GM10248 (cell line): ENCODE measurements at regions not wholly inside any gene's neighbourhood (a gene's known extent, or its start where the extent isn't known, plus 50 kb on each side); places are given as distances from the start of the nearest gene placed in this dataset.

Experiments used
- CTCF ChIA-PET: fragments of 300-600 bp; sonication (Branson Sonifier 250); formaldehyde crosslinking; extraction: SDS; loops from one replicate; lab custom pipeline; 2021; ENCODE audit warnings: antibody characterized with exemption; lab: Yijun Ruan, JAX
- POLR2A ChIA-PET: fragments of 350-650 bp; sonication (Branson Sonifier 250); formaldehyde crosslinking; extraction: SDS; loops from one replicate; lab custom pipeline; 2020; ENCODE audit warnings: antibody characterized with exemption; lab: Yijun Ruan, JAX
- DNase-seq: peaks from one replicate; pipeline ENCODE4 v3.0.0; 2012; ENCODE audit errors: extremely low spot score
- TF ChIP-seq, protein P1 (sequence below): IDR thresholded peaks from 2 replicates; pipeline ENCODE4 v1.5.1; 2012; ENCODE audit warnings: mild to moderate bottlenecking, low read depth; ENCODE audit errors: extremely low read depth, missing control alignments, control extremely low read depth

DNA sequence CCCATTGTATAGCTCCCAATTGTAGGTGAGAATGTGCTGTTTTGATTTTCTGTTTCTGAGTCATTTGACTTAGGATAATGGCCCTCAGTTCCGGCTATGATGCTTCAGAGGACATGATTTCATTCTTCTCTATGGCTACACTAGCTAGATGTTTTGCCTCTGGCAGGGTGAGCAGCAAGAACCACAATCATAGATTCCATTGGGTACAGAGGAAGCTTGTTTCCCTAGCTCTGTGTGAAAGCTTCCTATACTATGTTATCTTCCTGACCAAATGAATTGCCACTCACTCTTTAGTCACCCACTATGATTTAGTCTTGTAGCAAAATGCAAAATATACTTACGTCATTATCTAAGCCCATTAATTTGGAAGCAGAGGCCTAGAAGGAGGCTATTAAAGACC, 616.3 kb downstream of the PLA2G4A start:
- TF ChIP-seq, protein P1, sequence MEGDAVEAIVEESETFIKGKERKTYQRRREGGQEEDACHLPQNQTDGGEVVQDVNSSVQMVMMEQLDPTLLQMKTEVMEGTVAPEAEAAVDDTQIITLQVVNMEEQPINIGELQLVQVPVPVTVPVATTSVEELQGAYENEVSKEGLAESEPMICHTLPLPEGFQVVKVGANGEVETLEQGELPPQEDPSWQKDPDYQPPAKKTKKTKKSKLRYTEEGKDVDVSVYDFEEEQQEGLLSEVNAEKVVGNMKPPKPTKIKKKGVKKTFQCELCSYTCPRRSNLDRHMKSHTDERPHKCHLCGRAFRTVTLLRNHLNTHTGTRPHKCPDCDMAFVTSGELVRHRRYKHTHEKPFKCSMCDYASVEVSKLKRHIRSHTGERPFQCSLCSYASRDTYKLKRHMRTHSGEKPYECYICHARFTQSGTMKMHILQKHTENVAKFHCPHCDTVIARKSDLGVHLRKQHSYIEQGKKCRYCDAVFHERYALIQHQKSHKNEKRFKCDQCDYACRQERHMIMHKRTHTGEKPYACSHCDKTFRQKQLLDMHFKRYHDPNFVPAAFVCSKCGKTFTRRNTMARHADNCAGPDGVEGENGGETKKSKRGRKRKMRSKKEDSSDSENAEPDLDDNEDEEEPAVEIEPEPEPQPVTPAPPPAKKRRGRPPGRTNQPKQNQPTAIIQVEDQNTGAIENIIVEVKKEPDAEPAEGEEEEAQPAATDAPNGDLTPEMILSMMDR: no peak
- POLR2A ChIA-PET: no interaction called here
- CTCF ChIA-PET: interaction anchor here (1.3 to 1.5 kb wide), 2 partner anchors 13 to 145 kb away, joined by 3 read pairs; no protein-coding TSS in a partner anchor
- DNase-seq: no peak

DNA sequence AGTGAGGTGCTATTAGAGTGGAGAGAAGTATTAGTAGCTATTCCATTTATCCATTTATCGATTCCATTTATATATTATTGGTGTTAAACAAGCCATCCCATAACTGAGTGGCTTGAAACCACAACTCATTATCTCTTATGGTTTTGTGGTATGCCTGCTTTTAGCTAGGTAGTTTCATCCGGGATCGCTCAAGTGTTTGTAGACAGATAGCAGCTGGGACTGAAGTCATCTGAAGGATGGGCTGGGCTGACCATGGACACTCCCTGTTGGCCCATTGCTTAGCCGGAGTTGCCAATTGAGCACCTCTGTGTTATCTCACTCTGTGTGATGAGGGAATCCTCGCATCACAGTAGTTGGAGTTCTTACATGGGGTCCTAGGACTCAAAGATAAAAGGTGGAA, 622.5 kb downstream of the PLA2G4A start:
- DNase-seq: no peak
- CTCF ChIA-PET: no interaction called here
- POLR2A ChIA-PET: no interaction called here
- TF ChIP-seq, protein P1: no peak

DNA sequence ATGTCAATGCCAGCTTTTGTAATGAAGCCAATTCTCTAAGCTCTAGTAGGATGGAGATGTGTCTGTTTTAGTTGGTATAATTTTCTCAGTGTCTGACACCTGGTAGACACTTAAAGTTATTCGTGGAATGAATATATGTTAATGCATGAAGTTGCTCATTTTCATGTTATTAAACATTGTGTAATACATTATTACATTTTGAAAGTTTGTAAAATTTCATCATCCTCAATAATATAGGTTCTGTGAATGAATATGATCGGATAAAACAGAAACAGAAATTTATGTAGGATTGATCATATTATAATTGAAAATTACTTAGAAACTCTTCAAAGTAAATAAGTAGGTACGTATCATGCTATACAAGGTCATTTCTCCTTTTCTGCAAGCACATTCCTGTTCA, 625.3 kb downstream of the PLA2G4A start:
- POLR2A ChIA-PET: no interaction called here
- TF ChIP-seq, protein P1: no peak
- CTCF ChIA-PET: interaction anchor here (1.0 kb wide), 1 partner anchor 16 kb away, joined by 3 read pairs; no protein-coding TSS in a partner anchor
- DNase-seq: no peak

DNA sequence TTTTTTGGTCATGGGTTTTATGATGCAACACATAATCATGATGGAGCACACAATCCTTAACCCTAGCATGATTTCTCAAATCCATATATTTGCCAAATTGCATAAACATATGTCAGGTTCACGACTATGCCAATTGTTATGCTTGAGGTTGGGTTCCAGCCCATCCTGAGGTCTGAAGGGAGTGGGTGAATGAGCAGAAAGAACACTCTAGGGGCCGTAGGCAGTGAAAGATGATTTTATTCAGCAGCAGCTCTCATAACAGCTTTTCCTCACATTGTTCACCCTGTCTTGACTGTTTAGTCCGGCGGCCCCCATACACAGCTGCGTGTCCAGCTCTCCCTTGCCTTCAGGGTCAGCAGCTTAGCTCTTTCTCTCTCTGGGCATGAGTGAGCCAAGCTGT, 627.7 kb downstream of the PLA2G4A start:
- ChIA-PET POLR2A (no interaction called here), CTCF (interaction anchor here (1.1 kb wide), 2 partner anchors 13 to 32 kb away, joined by 3 read pairs; no protein-coding TSS in a partner anchor)
- TF ChIP-seq, protein P1: no peak
- DNase-seq: no peak

DNA sequence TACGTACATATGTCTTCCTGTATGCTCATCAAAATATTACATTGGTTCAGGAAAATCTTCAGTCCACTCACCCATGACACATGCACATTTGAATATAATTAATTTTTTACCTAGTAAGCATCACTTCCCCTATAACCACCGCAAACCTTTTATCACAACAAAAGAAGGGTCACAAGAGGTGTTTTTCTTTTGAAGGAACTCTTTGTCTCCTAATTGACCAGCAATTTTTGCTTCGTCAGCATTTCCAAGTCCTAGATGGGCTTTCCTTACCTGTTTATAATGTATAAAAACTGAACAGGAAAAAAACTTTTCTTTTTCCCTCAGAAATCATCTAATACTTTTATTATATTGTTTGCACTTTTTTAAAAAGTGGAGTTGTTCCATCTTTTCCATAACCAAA, 631.3 kb downstream of the PLA2G4A start:
- POLR2A ChIA-PET: no interaction called here
- DNase-seq: no peak

DNA sequence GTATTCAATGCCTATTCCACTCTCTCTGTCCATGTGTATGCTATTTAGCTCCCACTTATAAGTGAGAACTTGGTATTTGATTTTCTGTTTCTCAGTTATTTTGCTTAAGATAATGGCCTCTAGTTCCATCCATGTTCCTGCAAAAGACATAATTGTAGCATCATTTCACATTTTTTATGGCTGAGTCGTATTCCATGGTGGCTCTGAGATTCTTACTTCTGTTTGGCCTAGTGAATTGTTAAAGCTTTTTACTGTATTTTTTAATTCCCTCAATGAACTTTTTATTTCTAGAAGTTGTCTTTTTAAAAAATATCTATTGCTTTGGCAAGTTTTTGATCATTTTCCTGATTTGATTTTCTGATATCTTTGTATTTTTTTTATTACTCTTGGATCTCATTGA, 635.6 kb downstream of the PLA2G4A start:
- POLR2A ChIA-PET: no interaction called here

More for the DNA sequence above, 631.3 kb downstream of the PLA2G4A start:
- TF ChIP-seq, protein P1: no peak
- CTCF ChIA-PET: no interaction called here

More for the DNA sequence above, 635.6 kb downstream of the PLA2G4A start:
- TF ChIP-seq, protein P1: no peak
- no peak for DNase-seq
- CTCF ChIA-PET: no interaction called here
